Keratinocyte (primary cell): ENCODE measurements at regions not wholly inside any gene's neighbourhood (a gene's known extent, or its start where the extent isn't known, plus 50 kb on each side); places are given as distances from the start of the nearest gene placed in this dataset.

Experiments
- DNase-seq: peaks from one replicate; pipeline ENCODE4 v3.0.0-alpha.2; 2011; ENCODE audit warnings: low read depth, missing footprints, low spot score
- FAIRE-seq: peaks from 2 replicates; lab custom pipeline; 2011; peaks lifted over from hg19 to GRCh38; lab: Jason Lieb, UNC
- H2AFZ ChIP-seq: 2 replicates; pipeline ENCODE4 v1.6.0; 2012; ENCODE audit warnings: low read length, control low read depth, inconsistent platforms; ENCODE audit not compliant: control insufficient read depth
- H3K27ac ChIP-seq: 2 replicates; pipeline ENCODE4 v1.5.1; 2011; ENCODE audit warnings: low read length; ENCODE audit not compliant: control insufficient read depth, insufficient read depth
- H3K27me3 ChIP-seq: 3 replicates; pipeline ENCODE4 v1.6.0; 2011; ENCODE audit warnings: low read length; ENCODE audit not compliant: control insufficient read depth, insufficient read depth; ENCODE audit errors: extremely low read depth
- H3K36me3 ChIP-seq, 2 experiments: 2 replicates in 1 of 2; 3 replicates in 1 of 2; pipeline ENCODE4 v1.5.1; 2011; ENCODE audit warnings: low read length in 2 of 2, mild to moderate bottlenecking in 1 of 2; ENCODE audit not compliant: control insufficient read depth in 2 of 2, insufficient read depth in 2 of 2; ENCODE audit errors: extremely low read depth in 1 of 2
- H3K4me1 ChIP-seq: 3 replicates; pipeline ENCODE4 v1.5.1; 2011; ENCODE audit warnings: low read length; ENCODE audit not compliant: control insufficient read depth, insufficient read depth; ENCODE audit errors: extremely low read depth
- H3K4me2 ChIP-seq: 3 replicates; pipeline ENCODE4 v1.6.0; 2011; ENCODE audit warnings: low read depth, low read length; ENCODE audit not compliant: control insufficient read depth, insufficient read depth; ENCODE audit errors: extremely low read depth
- H3K4me3 ChIP-seq, 3 experiments: fragments of 200-600 bp in 1 of 3; sonication (generic) in 1 of 3; 2 replicates in 2 of 3; 3 replicates in 1 of 3; pipeline ENCODE4 v1.5.1; 2011 to 2016; ENCODE audit warnings: low read length in 3 of 3, mild to moderate bottlenecking in 3 of 3, control low read depth in 2 of 3, inconsistent platforms in 1 of 3, low read depth in 1 of 3, mixed read lengths in 1 of 3, mixed run types in 1 of 3, moderate library complexity in 1 of 3; ENCODE audit not compliant: control insufficient read depth in 2 of 3, insufficient read depth in 2 of 3; ENCODE audit errors: extremely low read depth in 1 of 3
- H3K79me2 ChIP-seq: 2 replicates; pipeline ENCODE4 v1.6.0; 2012; ENCODE audit warnings: low read length; ENCODE audit not compliant: control insufficient read depth, insufficient read depth
- H3K9ac ChIP-seq: 3 replicates; pipeline ENCODE4 v1.6.0; 2011; ENCODE audit warnings: low read length; ENCODE audit not compliant: control insufficient read depth, insufficient read depth; ENCODE audit errors: extremely low read depth
- H3K9me1 ChIP-seq: 3 replicates; pipeline ENCODE4 v1.6.0; 2011; ENCODE audit warnings: low read length; ENCODE audit not compliant: control insufficient read depth, insufficient read depth; ENCODE audit errors: extremely low read depth
- H3K9me3 ChIP-seq: 2 replicates; pipeline ENCODE4 v1.5.1; 2012; ENCODE audit warnings: low read depth, low read length; ENCODE audit not compliant: control insufficient read depth
- H4K20me1 ChIP-seq: 3 replicates; pipeline ENCODE4 v1.6.0; 2011; ENCODE audit warnings: low read length; ENCODE audit not compliant: control insufficient read depth, insufficient read depth; ENCODE audit errors: extremely low read depth
- EZH2 ChIP-seq: IDR thresholded peaks from one replicate; pipeline ENCODE4 v1.6.1; 2012; ENCODE audit warnings: inconsistent platforms, mild to moderate bottlenecking, low read length, moderate library complexity
- dilution Hi-C: fragments of 300-500 bp; cut with MboI; formaldehyde crosslinking; loops from one replicate; pipeline ENCODE4 v1.7.0; 2020; ENCODE audit warnings: low sequenced_read_pairs; ENCODE audit not compliant: extremely low pct_ligation_motif_present
- TF ChIP-seq, protein P1 (sequence below), 3 experiments: IDR thresholded peaks in 1 of 3; conservative IDR thresholded peaks in 1 of 3; optimal IDR thresholded peaks in 1 of 3; 2 replicates in 2 of 3; 3 replicates in 1 of 3; pipeline versions ENCODE3 to v1.5.1; 2011; ENCODE audit warnings: low read length in 3 of 3, mild to moderate bottlenecking in 3 of 3, moderate library complexity in 2 of 3, control low read depth in 1 of 3, inconsistent platforms in 1 of 3; ENCODE audit not compliant: insufficient read depth in 2 of 3; ENCODE audit errors: extremely low read depth in 1 of 3

DNA sequence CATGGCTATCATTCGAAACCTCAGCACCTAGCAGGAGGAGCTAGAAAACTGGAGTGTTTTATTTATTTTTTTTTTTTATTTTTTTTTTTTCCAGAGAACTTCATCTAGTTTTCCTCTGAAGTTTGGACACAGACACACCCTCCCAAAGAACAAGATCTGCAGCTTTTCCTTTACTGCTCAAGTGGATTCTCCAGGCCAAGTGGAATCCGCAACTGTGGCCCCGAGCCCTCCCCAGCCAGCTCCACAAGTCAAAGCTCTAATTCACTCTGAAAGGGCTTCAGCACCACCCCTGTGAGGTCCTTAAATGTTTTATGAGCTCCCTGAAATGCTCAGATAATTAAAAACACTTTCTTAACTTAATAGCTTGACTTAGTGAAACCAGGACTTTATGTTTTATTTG, 332.1 kb upstream of the DYNLRB2 start:
- Histone ChIP-seq H3K4me1 (peaks cover 9% of the 10 kb centered on the region), H3K9me3 (no peaks in the 10 kb centered on the region), H3K9ac (no peak overlapping the region), H3K27me3 (no peaks in the 10 kb centered on the region), H3K79me2 (no peaks in the 10 kb centered on the region), H3K9me1 (no peaks in the 10 kb centered on the region), H2AFZ (no peak overlapping the region), H3K4me3 (no peak overlapping the region), H3K4me2 (no peak overlapping the region), H4K20me1 (no peaks in the 10 kb centered on the region), H3K27ac (no peak overlapping the region), H3K36me3 (no peaks in the 10 kb centered on the region)
- dilution Hi-C loops, result no loop called here
- no peak for FAIRE-seq
- no peak for DNase-seq
- TF ChIP-seq EZH2, result no peak
- TF ChIP-seq, protein P1, sequence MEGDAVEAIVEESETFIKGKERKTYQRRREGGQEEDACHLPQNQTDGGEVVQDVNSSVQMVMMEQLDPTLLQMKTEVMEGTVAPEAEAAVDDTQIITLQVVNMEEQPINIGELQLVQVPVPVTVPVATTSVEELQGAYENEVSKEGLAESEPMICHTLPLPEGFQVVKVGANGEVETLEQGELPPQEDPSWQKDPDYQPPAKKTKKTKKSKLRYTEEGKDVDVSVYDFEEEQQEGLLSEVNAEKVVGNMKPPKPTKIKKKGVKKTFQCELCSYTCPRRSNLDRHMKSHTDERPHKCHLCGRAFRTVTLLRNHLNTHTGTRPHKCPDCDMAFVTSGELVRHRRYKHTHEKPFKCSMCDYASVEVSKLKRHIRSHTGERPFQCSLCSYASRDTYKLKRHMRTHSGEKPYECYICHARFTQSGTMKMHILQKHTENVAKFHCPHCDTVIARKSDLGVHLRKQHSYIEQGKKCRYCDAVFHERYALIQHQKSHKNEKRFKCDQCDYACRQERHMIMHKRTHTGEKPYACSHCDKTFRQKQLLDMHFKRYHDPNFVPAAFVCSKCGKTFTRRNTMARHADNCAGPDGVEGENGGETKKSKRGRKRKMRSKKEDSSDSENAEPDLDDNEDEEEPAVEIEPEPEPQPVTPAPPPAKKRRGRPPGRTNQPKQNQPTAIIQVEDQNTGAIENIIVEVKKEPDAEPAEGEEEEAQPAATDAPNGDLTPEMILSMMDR (optimal IDR thresholded peaks at IDR 0.05 in 1 of 3, IDR thresholded peaks at IDR 0.05 in 1 of 3, conservative IDR thresholded peaks at IDR 0.05 in 1 of 3; ENCODE audit: extremely low read depth in 1 of 3, insufficient read depth in 2 of 3, low read length in 3 of 3), result no peak

DNA sequence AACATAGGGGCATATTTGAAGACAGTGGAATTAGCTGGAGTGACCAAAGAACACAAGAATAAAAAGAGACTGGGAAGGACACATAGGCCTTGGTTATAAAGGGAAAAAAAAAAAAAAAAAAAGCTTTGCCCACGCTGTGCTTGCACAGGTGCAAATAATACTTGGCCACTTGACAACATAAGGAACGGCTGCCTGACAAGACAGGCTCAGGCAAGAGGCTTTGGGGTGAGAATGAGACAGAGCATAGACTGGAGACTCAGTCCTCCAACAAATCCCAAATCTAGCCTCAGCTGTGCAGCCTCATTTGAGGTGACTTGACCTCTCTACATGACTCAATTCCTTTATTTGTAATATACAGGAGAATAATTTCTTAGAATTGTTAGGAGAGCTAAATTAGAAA, 332.8 kb upstream of the DYNLRB2 start:
- dilution Hi-C loops, result no loop called here
- H3K9me3 ChIP-seq, result no peaks in the 10 kb centered on the region
- peaks cover 17% of the 10 kb centered on the region for H3K4me1 ChIP-seq
- no peaks in the 10 kb centered on the region for H3K36me3 ChIP-seq
- FAIRE-seq (no peak), DNase-seq (no peak)
- no peak overlapping the region for H3K27ac ChIP-seq
- H3K4me3 ChIP-seq, result no peak overlapping the region
- no peaks in the 10 kb centered on the region for H4K20me1 ChIP-seq
- H3K9me1 ChIP-seq, result no peaks in the 10 kb centered on the region
- H3K4me2 ChIP-seq, result no peak overlapping the region
- no peaks in the 10 kb centered on the region for H3K79me2 ChIP-seq
- H3K9ac ChIP-seq, result no peak overlapping the region
- H2AFZ ChIP-seq, result no peak overlapping the region
- TF ChIP-seq EZH2, result no peak
- TF ChIP-seq, protein P1 (optimal IDR thresholded peaks at IDR 0.05 in 1 of 3, IDR thresholded peaks at IDR 0.05 in 1 of 3, conservative IDR thresholded peaks at IDR 0.05 in 1 of 3; ENCODE audit: extremely low read depth in 1 of 3, insufficient read depth in 2 of 3, low read length in 3 of 3), result no peak
- no peaks in the 10 kb centered on the region for H3K27me3 ChIP-seq
